NT2/D1 (cell line): ENCODE measurements at regions not wholly inside any gene's neighbourhood (a gene's known extent, or its start where the extent isn't known, plus 50 kb on each side); places are given as distances from the start of the nearest gene placed in this dataset.

ENCODE experiments used
- SUZ12 ChIP-seq: IDR thresholded peaks from 2 replicates; pipeline ENCODE4 v1.6.1; 2011; ENCODE audit not compliant: insufficient read length, insufficient read depth; ENCODE audit errors: extremely low read depth
- YY1 ChIP-seq: IDR thresholded peaks from 2 replicates; pipeline ENCODE4 v1.6.1; 2011; ENCODE audit not compliant: insufficient read length, insufficient read depth

GRCh38 chr7:145737617-145738016 is 379.0 kb upstream of the CNTNAP2 start:
- TF ChIP-seq SUZ12 (no peak), YY1 (no peak)
